ENCODE measurements at regions not wholly inside any gene's neighbourhood (a gene's known extent, or its start where the extent isn't known, plus 50 kb on each side); places are given as distances from the start of the nearest gene placed in this dataset.

- no peak for TF ChIP-seq SRF (CRISPR knock-in tag; IDR thresholded peaks at IDR 0.05)
- no peak for TF ChIP-seq ZNF785 (CRISPR knock-in tag; IDR thresholded peaks at IDR 0.05)
- TF ChIP-seq TAF1 (IDR thresholded peaks at IDR 0.05; ENCODE audit: control insufficient read depth, extremely low read depth, insufficient read depth, low read length, severe bottlenecking), result no peak
- no peak for TF ChIP-seq ZNF217 (CRISPR knock-in tag; IDR thresholded peaks at IDR 0.05)
- no peak for TF ChIP-seq CHD4 (IDR thresholded peaks at IDR 0.05; ENCODE audit: insufficient read depth, insufficient replicate concordance, low read depth, low read length, poor library complexity, severe bottlenecking)
- TF ChIP-seq ZNF740 (CRISPR knock-in tag; IDR thresholded peaks at IDR 0.05), result no peak
- no peak for TF ChIP-seq ZNF740 (tag; IDR thresholded peaks at IDR 0.05)
- TF ChIP-seq STAT5A (IDR thresholded peaks at IDR 0.05; ENCODE audit: borderline replicate concordance, low read length), result no peak
These were observed 74.9 kb downstream of the MIS18A start for GRCh38 chr21:32203877-32204480.
